OCI-LY7 (cell line): ENCODE measurements at regions not wholly inside any gene's neighbourhood (a gene's known extent, or its start where the extent isn't known, plus 50 kb on each side); places are given as distances from the start of the nearest gene placed in this dataset.

Experiments used
- BruUV-seq: library from RNA; stranded (reverse); fragments of 400-500 nt; replicated peaks from 2 replicates; lab custom pipeline; 2021; lab: Mats Ljungman, UMichigan
- CTCF ChIA-PET: fragments of 300-600 bp; sonication (Branson Sonifier 250); formaldehyde crosslinking; loops from one replicate; lab custom pipeline; 2022; ENCODE audit warnings: antibody characterized with exemption; ENCODE audit not compliant: unreplicated experiment; lab: Charles Lee
- POLR2A ChIA-PET: fragments of 300-600 bp; sonication (Branson Sonifier 250); formaldehyde crosslinking; loops from one replicate; lab custom pipeline; 2022; ENCODE audit warnings: antibody characterized with exemption; lab: Charles Lee
- DNase-seq: peaks from one replicate; pipeline ENCODE4 v3.0.0-alpha.2; 2015; ENCODE audit warnings: low spot score
- H2AFZ ChIP-seq: fragments of 200-600 bp; sonication (generic), shearing (Covaris generic); 2 replicates; pipeline ENCODE4 v1.6.1; 2014; ENCODE audit warnings: mild to moderate bottlenecking, antibody characterized with exemption, low read length, moderate library complexity
- H3K27ac ChIP-seq: fragments of 200-600 bp; sonication (generic); 2 replicates; pipeline ENCODE4 v1.5.1; 2014; ENCODE audit warnings: mixed run types, low read depth, mild to moderate bottlenecking, moderate library complexity, low read length, inconsistent platforms; ENCODE audit not compliant: poor library complexity, severe bottlenecking
- H3K36me3 ChIP-seq: fragments of 200-600 bp; sonication (generic); 2 replicates; pipeline ENCODE4 v1.6.1; 2014; ENCODE audit warnings: mild to moderate bottlenecking, antibody characterized with exemption, low read length, moderate library complexity, mixed read lengths; ENCODE audit not compliant: insufficient read depth
- H3K4me1 ChIP-seq: fragments of 200-600 bp; sonication (generic); 2 replicates; pipeline ENCODE4 v1.5.1; 2014; ENCODE audit warnings: mild to moderate bottlenecking, low read length; ENCODE audit not compliant: insufficient read depth, poor library complexity, severe bottlenecking
- H3K4me2 ChIP-seq: fragments of 200-600 bp; sonication (generic); 2 replicates; pipeline ENCODE4 v1.6.1; 2014; ENCODE audit warnings: mild to moderate bottlenecking, low read length
- H3K4me3 ChIP-seq: fragments of 200-600 bp; sonication (generic); 2 replicates; pipeline ENCODE4 v1.5.1; 2014; ENCODE audit warnings: mild to moderate bottlenecking, low read depth, low read length; ENCODE audit not compliant: poor library complexity, severe bottlenecking
- H3K79me2 ChIP-seq: fragments of 200-600 bp; sonication (generic); 2 replicates; pipeline ENCODE4 v1.6.1; 2016; ENCODE audit warnings: low read depth, mild to moderate bottlenecking, low read length, moderate library complexity, mixed read lengths; ENCODE audit not compliant: insufficient read depth
- H3K9me2 ChIP-seq: fragments of 200-600 bp; sonication (generic); 2 replicates; pipeline ENCODE4 v1.6.1; 2016; ENCODE audit warnings: mild to moderate bottlenecking, low read length, mixed read lengths; ENCODE audit not compliant: insufficient read depth
- H3K9me3 ChIP-seq: fragments of 200-600 bp; sonication (generic); 2 replicates; pipeline ENCODE4 v1.6.1; 2014; ENCODE audit warnings: mild to moderate bottlenecking, mixed run types, low read length, mixed read lengths
- H4K20me1 ChIP-seq: fragments of 200-600 bp; sonication (generic); 2 replicates; pipeline ENCODE4 v1.6.1; 2014; ENCODE audit warnings: mild to moderate bottlenecking, antibody characterized with exemption, low read length, moderate library complexity, mixed read lengths; ENCODE audit not compliant: insufficient read depth
- CTCF ChIP-seq: fragments of 200-600 bp; sonication (generic); conservative IDR thresholded peaks from 2 replicates; pipeline ENCODE4 v1.5.1; 2014; ENCODE audit warnings: mild to moderate bottlenecking, antibody characterized with exemption, low read length, moderate library complexity, mixed read lengths
- EZH2phosphoT487 ChIP-seq: fragments of 200-600 bp; sonication (generic); IDR thresholded peaks from 2 replicates; pipeline ENCODE4 v1.6.1; 2018; ENCODE audit warnings: low read depth, borderline replicate concordance, mild to moderate bottlenecking, mixed run types, antibody characterized with exemption, low read length, moderate library complexity, mixed read lengths
- intact Hi-C: fragments of 100-400 bp; cut with micrococcal nuclease; formaldehyde crosslinking; loops from one replicate; pipeline ENCODE4 v1.10.0; 2022; ENCODE audit not compliant: unreplicated experiment

- DNase-seq = no peak
- intact Hi-C loops = no loop called here
- H4K20me1 ChIP-seq = no peaks in the 10 kb centered on the region
- no peaks in the 10 kb centered on the region for H3K9me2 ChIP-seq
- BruUV-seq = no TSS peak
- CTCF ChIA-PET = no interaction called here
- no peaks in the 10 kb centered on the region for H3K36me3 ChIP-seq
- no peaks in the 10 kb centered on the region for H3K9me3 ChIP-seq
- no peaks in the 10 kb centered on the region for H3K79me2 ChIP-seq
- TF ChIP-seq CTCF = no peak
- no peak for TF ChIP-seq EZH2phosphoT487
- POLR2A ChIA-PET = interaction anchor here (0.6 kb wide), 1 partner anchor 1401 kb away, joined by 3 read pairs; no protein-coding TSS in a partner anchor
- no peak overlapping the region for H3K4me2 ChIP-seq
- H3K27ac ChIP-seq = no peak overlapping the region
- no peaks in the 10 kb centered on the region for H3K4me1 ChIP-seq
- no peak overlapping the region for H2AFZ ChIP-seq
- H3K4me3 ChIP-seq = no peak overlapping the region
Observed at GRCh38 chr11:15484398-15484797, 369.7 kb downstream of the INSC start.

- POLR2A ChIA-PET = no interaction called here
- no peak overlapping the region for H3K27ac ChIP-seq
- H2AFZ ChIP-seq = no peak overlapping the region
- H3K36me3 ChIP-seq = no peaks in the 10 kb centered on the region
- no peaks in the 10 kb centered on the region for H3K9me3 ChIP-seq
- no peak overlapping the region for H3K4me3 ChIP-seq
- no peaks in the 10 kb centered on the region for H3K4me1 ChIP-seq
- no peaks in the 10 kb centered on the region for H4K20me1 ChIP-seq
- CTCF ChIA-PET = no interaction called here
- DNase-seq = no peak
- H3K79me2 ChIP-seq = no peaks in the 10 kb centered on the region
- no TSS peak for BruUV-seq
- no peaks in the 10 kb centered on the region for H3K9me2 ChIP-seq
- TF ChIP-seq CTCF (no peak), EZH2phosphoT487 (no peak)
- intact Hi-C loops = no loop called here
- H3K4me2 ChIP-seq = no peak overlapping the region
Observed at GRCh38 chr11:15485432-15485831, 370.7 kb downstream of the INSC start.

DNA sequence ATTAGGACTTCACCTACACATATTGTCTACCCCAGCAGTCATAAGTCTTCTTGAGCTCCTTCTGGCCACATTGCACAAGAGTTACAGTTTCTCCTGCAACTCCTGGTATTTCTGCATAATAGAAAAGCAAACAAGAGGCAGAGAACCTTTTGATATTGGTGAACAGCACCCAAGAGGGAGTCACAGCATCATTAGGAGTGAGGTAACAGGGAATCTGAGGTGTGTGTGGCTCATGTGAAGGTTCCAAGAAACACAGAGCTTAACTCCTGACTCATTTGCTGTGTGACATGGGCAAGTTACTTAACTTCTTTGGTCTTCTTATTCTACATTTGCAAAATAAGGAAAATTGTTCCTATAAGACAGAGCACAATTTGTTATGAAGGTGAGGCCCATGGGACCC, 374.6 kb downstream of the INSC start:
- no TSS peak for BruUV-seq
- TF ChIP-seq CTCF (no peak), EZH2phosphoT487 (no peak)
- CTCF ChIA-PET = no interaction called here

More for the DNA sequence above, 374.6 kb downstream of the INSC start:
- DNase-seq = no peak
- no peaks in the 10 kb centered on the region for H3K4me1 ChIP-seq
- H3K9me2 ChIP-seq = no peaks in the 10 kb centered on the region
- H3K36me3 ChIP-seq = no peaks in the 10 kb centered on the region
- no peaks in the 10 kb centered on the region for H3K79me2 ChIP-seq
- no peak overlapping the region for H3K4me3 ChIP-seq
- no peaks in the 10 kb centered on the region for H4K20me1 ChIP-seq
- no peaks in the 10 kb centered on the region for H3K9me3 ChIP-seq
- POLR2A ChIA-PET = no interaction called here
- H3K27ac ChIP-seq = no peak overlapping the region
- no peak overlapping the region for H2AFZ ChIP-seq
- H3K4me2 ChIP-seq = no peak overlapping the region
- intact Hi-C loops = no loop called here
